ACHN (cell line): ENCODE measurements at regions not wholly inside any gene's neighbourhood (a gene's known extent, or its start where the extent isn't known, plus 50 kb on each side); places are given as distances from the start of the nearest gene placed in this dataset.
A peak's percentile ranks its signal among the peaks of the same experiment; 100 is the strongest.
"Not testable (repeated sequence)": the region's sequence is repeated elsewhere in the genome, so short reads cannot be mapped to it uniquely, and the experiment has no call there.

Experiments
- DNase-seq: peaks from one replicate; pipeline ENCODE4 v3.0.0-alpha.2; 2015
- in situ Hi-C: cut with HindIII; loops from 2 replicates; pipeline ENCODE4 v1.10.0; 2017; ENCODE audit warnings: low sequenced_read_pairs, low pct_ligation_motif_present, low pct_unique_long_range_greater_than_20kb

DNA sequence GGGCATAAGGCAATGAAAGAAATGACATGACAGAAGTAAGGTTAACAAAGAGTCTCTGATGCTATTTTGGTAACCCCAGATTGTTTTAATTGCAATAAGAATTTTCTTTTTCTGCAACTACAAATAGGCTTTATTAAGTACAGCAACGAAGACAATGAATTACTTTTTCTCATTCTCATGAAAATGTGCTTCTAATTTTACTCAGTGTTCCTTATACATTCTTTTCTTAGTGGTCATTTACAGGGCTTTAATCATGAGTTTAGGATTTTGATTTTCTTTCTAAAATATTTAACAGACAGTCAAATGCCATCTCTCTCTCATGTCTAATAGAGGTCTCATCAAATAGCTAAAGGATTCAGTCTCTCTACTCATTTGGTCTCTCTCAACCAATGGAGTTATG, 452.1 kb downstream of the RAP2B start:
- no peak for DNase-seq
- in situ Hi-C loops = no loop called here

- in situ Hi-C loops = no loop called here
- DNase-seq = peak; percentile 10
Observed at GRCh38 chr3:153614563-153614962, 452.5 kb downstream of the RAP2B start.

- DNase-seq = no peak
- in situ Hi-C loops = no loop called here
Observed at GRCh38 chr3:153615863-153616262, 453.8 kb downstream of the RAP2B start.

- no peak for DNase-seq
- in situ Hi-C loops = no loop called here
Observed at GRCh38 chr3:153617463-153617862, 455.4 kb downstream of the RAP2B start.

DNA sequence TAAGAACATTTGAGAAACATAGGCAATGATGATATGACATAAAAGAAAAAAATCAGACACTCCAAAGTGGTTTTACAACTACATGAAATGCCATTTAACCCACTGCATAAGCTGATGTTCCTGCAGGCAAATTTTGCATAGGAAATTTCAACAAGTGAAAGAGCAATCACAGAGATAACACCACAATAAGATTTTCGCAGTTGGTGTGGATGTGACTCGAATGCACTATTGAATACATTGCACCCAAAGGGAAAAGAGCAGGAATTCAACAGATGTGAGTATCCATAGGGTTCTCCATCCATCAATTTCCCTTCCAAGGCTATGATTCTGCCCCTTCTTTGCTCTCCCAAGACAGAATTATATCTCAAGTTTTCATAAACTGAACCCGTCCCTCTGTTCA, 456.1 kb downstream of the RAP2B start:
- DNase-seq = no peak
- in situ Hi-C loops = no loop called here

GRCh38 chr3:153619268-153619667, 457.2 kb downstream of the RAP2B start:
- in situ Hi-C loops = no loop called here
- DNase-seq = no peak

GRCh38 chr3:153621953-153622352, 459.9 kb downstream of the RAP2B start:
- in situ Hi-C loops = no loop called here
- no peak for DNase-seq

DNA sequence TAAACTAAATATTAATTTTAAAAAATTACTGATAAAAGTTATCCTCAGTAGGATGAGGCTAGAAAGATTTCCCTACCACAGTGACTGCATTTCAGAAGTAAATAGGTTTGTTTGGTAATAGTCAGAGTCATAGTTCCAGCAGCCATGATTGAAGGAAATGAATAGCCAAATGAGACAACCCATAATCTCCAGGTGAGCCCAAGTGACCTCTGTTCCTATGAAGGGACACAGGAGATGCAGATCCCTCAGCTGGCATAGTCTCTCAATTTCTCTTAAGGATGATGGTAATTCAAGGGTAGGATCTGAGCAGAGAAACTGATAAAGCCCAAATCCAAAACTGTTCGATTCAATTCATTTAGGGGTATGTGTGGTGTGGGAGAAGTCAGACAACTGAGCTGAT, 461.8 kb downstream of the RAP2B start:
- in situ Hi-C loops = no loop called here
- DNase-seq = no peak

DNA sequence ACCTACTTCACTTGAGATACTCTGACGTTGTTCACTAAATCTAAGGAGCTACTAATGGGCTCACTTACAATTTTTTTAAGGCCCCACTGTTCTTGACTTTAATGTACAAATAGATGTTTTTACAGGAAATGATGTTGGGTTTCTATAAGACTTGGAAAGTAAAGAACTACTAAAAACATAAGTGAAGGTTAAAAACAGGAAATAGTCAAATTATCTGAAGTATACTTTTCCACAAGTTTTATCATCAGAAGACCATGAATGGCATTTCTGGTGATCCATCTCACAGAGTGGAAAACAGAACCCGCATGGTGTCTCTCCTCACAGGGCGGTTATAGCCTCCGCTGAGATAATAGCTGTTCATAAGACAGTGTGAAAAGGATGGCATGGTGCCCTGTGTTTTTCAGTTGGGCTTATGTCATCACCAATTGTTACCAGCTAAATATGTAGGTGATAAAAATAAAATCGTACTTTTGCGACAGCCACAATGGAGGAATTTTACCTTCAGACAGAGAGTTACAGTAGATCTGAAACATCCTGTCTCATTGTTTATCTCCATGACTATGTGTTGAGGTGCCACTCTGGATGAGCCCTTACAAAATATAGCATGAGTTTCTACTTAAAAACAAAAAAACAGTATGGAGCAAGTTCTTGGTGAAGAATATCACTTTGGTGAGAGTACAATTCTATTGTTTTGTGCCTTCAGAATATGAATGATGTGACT, 462.4 kb downstream of the RAP2B start:
- no peak for DNase-seq
- in situ Hi-C loops = no loop called here

- in situ Hi-C loops = no loop called here
- DNase-seq = no peak
Observed at GRCh38 chr3:153625506-153625905, 463.5 kb downstream of the RAP2B start.

GRCh38 chr3:153626158-153626557, 464.1 kb downstream of the RAP2B start:
- in situ Hi-C loops = no loop called here
- DNase-seq = no peak

- in situ Hi-C loops = no loop called here
- DNase-seq = no peak
Observed at GRCh38 chr3:153628591-153628990, 466.6 kb downstream of the RAP2B start.

DNA sequence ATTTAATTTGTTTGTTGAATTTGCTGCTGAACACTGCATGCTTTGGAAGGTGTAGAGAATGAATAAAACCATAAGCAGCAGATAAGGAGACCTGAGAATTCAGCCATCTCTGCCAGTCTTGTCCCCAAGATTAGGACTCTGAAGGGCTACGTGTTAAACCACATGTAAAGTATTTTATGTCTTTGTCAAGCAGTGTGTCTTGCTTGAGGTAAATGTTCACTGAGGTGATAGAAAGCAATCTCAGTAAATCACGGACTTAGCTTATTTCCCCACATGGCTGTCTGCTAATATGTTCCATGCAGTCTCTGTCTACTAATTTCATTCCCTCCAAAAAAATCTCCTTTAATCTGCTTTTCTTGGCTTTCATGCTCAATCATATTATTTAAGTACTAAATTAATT, 467.1 kb downstream of the RAP2B start:
- in situ Hi-C loops = no loop called here
- no peak for DNase-seq

GRCh38 chr3:153631102-153631501, 469.1 kb downstream of the RAP2B start:
- DNase-seq = no peak
- in situ Hi-C loops = no loop called here

DNA sequence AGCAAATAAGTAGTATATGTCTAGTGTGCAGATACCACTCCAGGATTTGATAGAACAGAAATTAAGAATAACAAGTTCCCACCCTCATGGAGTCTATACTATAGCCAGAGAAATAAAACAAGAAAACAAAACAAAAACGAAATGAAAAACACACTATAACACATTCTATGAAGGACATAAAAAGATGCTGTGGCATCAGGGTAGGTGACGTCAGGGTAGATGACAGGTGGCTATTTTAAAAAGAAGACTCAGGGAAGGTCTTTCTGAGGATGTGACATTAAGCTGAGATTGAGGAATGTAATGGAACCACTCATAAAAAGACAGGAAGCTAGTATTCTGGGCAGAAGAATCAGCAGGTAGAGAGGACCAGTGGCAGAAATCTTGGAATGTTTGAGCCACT, 469.6 kb downstream of the RAP2B start:
- in situ Hi-C loops = no loop called here
- no peak for DNase-seq

DNA sequence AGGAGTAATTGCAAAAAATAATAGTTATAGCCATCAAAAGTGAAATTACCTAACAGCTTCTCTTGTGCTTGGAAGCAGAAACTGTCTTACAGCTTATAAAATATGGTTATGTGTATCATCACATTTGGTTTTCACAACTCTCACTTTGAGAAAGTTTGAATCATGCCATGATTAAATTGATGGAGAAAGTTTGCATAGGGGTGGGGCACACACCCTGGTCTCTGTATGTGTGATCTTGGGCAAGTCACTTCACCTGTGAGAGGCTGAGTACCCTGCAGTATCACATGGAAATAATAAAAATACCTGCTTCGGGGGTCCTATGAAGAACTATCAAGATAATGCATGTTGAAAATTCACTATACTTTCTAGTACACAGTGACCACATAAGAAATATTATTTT, 471.4 kb downstream of the RAP2B start:
- in situ Hi-C loops = no loop called here

DNA sequence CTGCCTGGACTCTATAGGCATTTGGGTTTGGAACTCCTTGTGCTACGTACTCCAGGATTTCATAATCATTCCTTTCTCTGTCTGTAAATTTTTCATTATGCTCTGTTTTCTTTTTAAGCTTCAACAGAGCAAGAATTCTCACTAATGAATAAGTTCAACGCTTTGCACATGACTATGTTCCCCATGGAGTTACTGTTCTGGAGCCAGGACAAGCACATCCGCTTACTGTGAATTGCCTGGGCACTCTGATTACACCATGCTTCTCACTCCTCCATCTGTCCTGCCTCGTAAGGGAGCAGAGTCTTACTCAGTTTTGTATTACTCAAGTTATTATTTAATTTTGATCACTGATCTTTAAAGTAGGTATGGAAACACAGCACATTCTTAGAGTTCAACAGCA, 472.7 kb downstream of the RAP2B start:
- in situ Hi-C loops = no loop called here
- no peak for DNase-seq

More for the DNA sequence above, 471.4 kb downstream of the RAP2B start:
- no peak for DNase-seq

DNA sequence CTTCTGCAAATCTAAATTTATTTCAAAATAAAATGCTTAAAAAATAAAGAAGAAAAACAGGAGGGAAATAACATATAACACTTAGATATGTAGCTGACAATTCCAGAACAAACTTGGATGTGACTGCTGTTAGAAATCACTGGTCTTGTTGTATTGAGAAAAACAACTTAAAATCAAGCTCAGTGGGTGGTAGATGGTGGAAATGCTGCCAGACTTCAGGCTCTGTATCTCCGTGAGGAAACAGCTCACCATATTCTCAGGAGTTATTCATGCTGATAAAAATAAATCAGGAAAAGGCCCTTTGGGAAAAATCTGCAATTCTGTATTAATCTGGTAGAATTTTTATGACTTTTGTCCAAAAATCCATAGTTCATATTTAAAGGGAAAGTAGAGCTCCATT, 477.6 kb downstream of the RAP2B start:
- in situ Hi-C loops = no loop called here
- DNase-seq = no peak

DNA sequence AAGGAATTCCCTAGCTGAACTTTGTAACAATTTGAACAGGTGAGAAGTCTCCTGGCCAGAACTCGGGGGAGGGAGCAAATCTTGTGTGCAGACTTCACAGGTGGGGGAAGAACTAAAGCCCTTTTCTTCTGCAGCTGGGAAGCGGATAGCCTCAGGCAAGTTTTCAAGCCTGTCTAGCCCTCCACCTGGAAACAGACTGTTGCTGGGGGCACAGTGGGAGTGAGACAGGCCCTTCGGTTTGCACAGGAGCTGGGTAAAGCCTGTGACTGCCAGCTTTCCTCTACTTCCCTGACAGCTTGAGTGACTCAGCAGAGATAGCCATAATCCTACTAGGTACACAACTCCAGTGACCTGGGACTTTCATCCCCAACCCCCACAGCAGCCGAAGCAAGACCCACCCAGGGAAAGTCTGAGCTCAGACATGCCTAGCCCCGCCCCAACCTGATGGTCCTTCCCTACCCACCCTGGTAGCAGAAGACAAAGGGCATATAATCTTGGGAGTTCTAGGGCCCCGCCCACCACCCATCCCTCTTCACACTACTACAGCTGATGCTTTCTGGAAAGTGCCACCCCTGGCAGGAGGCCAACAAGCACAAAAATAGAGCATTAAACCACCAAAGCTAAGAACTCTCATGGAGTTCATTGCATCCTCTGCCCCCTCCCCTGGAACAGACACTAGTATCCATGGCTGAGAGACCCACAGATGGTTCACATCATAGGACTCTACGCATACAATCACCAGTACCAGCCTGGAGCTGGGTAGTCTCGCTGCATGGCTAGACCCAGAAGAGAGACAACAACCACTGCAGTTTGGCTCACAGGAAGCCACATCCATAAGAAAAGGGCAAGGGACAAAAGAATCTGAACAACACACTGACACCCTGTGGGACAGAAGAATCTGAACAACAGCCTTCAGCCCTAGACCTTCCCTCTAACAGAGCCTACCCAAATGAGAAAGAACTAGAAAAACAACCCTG, 479.0 kb downstream of the RAP2B start:
- DNase-seq = no peak
- in situ Hi-C loops = no loop called here

- in situ Hi-C loops, DNase-seq: not testable (repeated sequence)
Observed at GRCh38 chr3:153642576-153642975, 478.6 kb upstream of the ARHGEF26 start.
